ENCODE measurements at regions not wholly inside any gene's neighbourhood (a gene's known extent, or its start where the extent isn't known, plus 50 kb on each side); places are given as distances from the start of the nearest gene placed in this dataset.

GRCh38 chr7:119281181-119281846 lies 991.7 kb upstream of the KCND2 start:
- TF ChIP-seq CTCF (IDR thresholded peaks at IDR 0.05; ENCODE audit: low read depth, low read length): no peak
- TF ChIP-seq EZH2phosphoT487 (IDR thresholded peaks at IDR 0.05; ENCODE audit: low read depth): no peak

Measured in OCI-LY3 (cell line).